ENCODE measurements at regions not wholly inside any gene's neighbourhood (a gene's known extent, or its start where the extent isn't known, plus 50 kb on each side); places are given as distances from the start of the nearest gene placed in this dataset.
"Not testable (repeated sequence)": the region's sequence is repeated elsewhere in the genome, so short reads cannot be mapped to it uniquely, and the experiment has no call there.

DNA sequence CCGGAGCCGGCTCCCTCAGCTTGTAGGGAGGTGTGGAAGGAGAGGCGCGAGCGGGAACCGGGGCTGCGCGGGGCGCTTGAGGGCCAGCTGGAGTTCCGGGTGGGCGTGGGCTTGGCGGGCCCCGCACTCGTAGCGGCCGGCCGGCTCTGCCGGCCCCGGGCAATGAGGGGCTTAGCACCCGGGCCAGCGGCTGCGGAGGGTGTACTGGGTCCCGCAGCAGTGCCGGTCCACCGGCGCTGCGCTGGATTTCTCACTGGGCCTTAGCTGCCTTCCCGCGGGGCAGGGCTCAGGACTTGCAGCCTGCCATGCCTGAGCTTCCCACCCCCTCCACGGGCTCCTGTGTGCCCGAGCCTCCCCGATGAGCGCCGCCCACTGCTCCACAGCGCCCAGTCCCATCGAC, 404.3 kb downstream of the ZBBX start:
- not testable (repeated sequence) for DNase-seq

GRCh38 chr3:166967714-166968113, 412.4 kb downstream of the ZBBX start:
- DNase-seq: not testable (repeated sequence)

DNA sequence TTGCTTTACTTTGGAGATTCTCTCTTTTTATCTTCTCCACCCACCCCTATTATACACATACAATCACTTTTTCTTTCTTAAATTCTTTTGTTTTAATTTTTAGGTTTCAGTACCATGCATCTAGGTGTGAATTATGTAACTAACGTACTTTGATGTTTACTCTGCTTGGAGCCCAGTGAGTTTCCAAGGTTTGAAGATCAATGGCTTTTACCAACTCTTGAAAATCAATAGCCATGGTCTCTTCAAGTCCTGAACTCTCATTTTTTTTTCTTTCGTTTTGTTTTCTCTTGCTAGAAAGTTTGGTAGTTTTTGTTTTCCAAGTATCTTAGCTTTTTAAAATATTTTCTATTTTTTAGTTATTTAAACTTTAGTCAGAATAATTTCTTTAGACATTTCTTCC, 417.2 kb downstream of the ZBBX start:
- no peak for DNase-seq

GRCh38 chr3:166957121-166957520, 423.0 kb downstream of the ZBBX start:
- no peak for DNase-seq

DNA sequence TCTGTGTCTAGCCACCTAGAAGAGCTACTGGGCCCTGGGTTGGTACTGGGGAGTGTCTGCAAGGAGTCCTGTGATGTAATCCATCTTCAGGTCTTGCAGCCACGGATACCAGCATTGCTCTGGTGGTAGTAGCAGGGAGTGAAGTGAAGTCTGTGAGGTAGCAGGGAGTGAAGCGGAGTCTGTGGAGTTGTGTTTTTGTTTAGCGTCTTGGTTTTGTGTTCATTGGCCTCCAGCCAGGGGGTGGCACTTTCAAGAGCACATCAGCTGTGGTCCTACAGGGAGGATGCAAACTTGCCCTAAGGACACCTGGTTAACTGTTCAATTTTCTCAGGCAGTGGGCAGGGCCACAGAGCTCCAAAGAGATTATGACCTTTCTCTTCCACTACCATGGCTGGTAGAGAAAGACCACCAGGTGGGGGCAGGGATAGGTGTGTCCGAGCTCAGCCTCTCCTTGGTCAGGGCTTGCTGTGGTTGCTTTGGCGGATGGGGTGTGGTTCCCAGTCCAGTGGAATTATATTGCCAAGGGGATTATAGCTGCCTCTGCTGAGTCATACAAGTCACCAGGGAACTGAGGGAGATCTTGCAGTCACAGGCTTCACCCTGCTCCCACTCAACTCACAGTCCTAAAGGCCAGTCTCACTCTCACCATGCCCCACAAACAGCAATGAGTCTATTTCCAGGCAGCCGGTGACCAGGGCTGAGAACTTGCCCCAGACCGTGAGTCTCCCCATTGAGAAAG, 424.7 kb downstream of the ZBBX start:
- DNase-seq: no peak

GRCh38 chr3:166934879-166935278, 445.2 kb downstream of the ZBBX start:
- DNase-seq: no peak

- no peak for DNase-seq
Observed at GRCh38 chr3:166917437-166917836, 462.7 kb downstream of the ZBBX start.

DNA sequence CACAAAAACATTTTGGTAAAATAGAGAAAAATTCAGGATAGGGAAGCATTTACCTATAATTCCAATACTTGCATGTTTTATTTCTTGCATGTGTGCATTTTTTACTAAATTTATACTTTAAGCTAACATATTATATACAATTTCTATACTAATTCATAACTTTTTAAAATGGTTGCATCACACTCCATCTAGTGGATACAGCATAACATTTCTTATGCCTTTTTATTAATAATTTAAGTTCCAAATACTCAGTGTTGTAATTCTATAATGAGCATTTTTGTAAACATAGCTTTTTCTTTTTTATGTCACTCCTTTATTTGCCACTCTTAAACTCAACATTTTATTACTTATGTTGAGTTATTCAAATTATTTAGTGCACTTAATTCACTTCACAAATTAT, 477.7 kb downstream of the ZBBX start:
- no peak for DNase-seq

- no peak for DNase-seq
Observed at GRCh38 chr3:166900866-166901577, 479.1 kb downstream of the ZBBX start.

DNA sequence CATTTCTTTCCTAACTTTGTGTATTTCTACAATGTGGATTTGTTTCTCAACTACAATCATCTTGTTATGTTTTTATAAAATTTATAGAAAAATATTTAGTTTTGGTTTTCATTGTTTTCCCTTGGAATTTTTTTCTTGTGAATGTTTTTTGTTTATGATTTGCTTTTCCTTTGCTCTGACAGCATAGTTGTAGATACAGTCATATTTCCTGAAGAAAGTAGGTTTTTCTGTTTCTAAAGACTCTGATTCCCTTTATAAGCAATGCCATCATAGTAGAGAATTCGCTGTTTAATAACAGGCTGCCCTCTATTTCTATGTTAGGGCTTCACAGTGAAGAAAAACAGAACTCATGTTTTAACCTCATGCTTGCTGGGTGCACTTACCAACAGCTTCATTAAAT, 482.3 kb downstream of the ZBBX start:
- no peak for DNase-seq

DNA sequence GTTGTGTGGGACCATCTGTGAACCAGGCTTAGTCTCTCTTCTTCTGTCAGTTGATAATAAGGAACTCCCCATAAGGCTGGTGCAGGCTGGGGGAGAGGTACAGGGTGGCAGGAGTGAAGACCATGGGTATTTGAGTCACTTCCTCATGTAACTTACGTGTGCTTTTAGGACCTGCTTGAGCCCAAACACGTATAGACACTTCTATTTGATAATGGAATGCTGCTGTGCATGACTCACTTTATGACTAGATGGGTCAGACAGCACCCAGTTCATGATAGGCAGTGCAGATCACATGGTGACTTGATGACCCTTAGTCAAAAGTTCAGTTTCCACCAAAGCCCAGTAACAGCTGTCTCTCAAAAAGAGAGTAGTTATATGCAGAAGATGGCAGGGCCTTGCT, 490.9 kb downstream of the ZBBX start:
- DNase-seq: no peak

- no peak for DNase-seq
Observed at GRCh38 chr3:166879661-166880060, 500.4 kb downstream of the ZBBX start.

DNA sequence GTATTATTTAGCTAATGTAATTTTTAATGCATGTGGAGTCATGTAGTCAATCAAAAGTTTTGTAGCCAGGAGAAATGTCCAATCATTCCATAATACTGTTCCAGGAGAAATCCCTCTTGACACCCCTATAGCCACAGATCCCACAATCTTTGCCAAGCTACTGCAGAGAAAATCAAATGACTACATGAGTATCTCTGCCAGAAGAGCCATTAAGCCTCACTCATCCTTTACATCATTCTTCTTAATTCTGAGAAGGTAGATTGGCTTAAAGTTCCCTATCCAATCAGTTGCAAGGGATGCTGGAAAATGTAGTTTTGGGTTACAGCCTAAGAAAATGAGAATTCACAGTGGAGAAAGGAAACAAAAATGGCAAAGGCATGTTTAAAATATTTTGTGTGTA, 502.1 kb downstream of the ZBBX start:
- no peak for DNase-seq

GRCh38 chr3:166864473-166865467, 515.3 kb downstream of the ZBBX start:
- no peak for DNase-seq

DNA sequence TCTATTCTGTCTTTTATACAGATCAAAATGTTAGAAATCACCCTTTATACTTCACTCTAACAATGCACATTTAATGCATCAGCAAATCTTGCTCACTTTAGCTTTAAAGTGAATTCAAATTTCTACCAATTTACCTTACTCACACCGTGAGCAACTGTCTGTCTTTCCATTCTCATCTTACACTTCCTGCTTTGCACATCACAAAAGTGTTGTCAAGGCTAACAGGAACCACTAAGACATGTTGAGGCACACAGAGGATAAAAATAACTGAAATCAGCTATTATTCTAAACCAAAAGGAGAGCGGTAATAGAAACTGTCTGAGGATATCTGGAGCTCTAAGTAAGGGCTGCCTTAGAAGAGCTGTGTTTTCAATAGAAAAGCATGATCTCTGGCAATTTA, 519.9 kb downstream of the ZBBX start:
- no peak for DNase-seq

DNA sequence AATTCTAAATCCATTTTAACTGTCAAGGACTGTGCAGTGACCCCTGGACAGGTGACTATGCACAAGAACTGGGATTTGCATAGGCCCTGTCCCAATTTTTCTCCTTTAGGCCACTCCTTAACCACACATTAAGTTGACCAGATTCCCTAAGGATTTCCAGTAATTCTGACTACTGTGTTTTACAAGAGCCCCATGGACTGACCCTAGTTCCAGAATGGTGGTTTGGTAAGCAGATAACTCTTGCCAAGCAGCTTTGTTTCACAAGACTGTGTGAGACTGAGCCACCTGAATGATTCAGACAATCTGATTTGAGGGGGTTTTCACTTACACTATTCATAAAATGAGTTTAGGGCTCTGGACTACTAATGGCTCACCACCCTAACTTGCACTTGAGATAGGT, 535.8 kb downstream of the ZBBX start:
- no peak for DNase-seq

GRCh38 chr3:166842784-166843183, 537.3 kb downstream of the ZBBX start:
- DNase-seq: not testable (repeated sequence)

DNA sequence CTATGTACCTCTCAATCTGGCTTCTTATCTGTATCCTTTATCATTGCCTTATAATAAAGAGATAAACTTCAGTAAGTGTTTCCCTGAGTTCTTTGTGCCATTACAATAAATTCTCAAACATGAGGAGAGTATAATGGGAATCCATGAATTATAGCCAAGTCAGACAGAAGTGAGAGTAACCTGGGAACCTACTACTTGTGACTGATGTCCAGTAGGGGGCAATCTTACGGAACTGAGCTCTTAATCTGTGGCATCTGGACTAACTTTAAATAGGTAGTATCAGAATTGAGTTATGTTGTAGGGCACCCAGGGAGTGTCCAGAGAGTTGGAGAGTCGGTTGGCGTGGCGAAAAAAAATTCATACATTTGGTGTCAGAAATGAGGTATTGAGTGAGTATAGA, 542.6 kb downstream of the ZBBX start:
- DNase-seq: no peak

GRCh38 chr3:166836836-166837235, 543.3 kb downstream of the ZBBX start:
- no peak for DNase-seq

GRCh38 chr3:166829896-166830295, 550.2 kb downstream of the ZBBX start:
- peak; percentile 67 for DNase-seq

DNA sequence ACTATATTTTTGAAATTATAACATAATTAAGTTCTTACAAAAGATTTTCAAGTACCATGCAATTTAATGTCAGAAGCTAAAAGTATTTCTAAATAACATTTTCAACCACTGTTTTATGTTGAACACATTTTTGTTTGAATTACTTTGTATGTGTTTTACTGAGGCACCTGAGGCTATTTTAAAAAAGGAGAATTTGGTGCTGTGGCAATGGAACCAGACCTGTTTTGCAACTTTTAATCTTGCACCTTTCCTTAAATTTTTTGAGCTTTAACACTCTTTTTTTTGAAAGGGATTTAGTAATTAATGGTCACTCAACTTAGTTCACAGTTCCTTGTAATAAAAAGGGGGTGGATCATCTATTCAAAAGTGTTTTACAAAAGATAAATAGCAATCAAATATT, 561.6 kb downstream of the ZBBX start:
- DNase-seq: no peak

DNA sequence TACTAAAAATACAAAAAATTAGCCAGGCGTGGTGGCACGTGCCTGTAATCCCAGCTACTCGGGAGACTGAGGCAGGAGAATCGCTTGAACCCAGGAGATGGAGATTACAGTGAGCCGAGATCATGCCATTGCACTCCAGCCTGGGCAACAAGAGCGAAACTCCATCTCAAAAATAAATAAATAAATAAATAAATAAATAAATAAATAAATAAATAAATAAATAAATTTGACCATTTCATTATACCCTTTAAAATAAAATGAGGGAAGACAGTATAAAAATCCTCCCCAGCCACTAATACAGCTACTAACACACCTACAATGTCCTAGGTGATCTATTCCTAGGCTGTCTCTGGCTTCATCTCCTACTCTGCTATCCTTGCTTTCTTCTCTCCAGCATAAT, 562.8 kb downstream of the ZBBX start:
- DNase-seq: not testable (repeated sequence)

DNA sequence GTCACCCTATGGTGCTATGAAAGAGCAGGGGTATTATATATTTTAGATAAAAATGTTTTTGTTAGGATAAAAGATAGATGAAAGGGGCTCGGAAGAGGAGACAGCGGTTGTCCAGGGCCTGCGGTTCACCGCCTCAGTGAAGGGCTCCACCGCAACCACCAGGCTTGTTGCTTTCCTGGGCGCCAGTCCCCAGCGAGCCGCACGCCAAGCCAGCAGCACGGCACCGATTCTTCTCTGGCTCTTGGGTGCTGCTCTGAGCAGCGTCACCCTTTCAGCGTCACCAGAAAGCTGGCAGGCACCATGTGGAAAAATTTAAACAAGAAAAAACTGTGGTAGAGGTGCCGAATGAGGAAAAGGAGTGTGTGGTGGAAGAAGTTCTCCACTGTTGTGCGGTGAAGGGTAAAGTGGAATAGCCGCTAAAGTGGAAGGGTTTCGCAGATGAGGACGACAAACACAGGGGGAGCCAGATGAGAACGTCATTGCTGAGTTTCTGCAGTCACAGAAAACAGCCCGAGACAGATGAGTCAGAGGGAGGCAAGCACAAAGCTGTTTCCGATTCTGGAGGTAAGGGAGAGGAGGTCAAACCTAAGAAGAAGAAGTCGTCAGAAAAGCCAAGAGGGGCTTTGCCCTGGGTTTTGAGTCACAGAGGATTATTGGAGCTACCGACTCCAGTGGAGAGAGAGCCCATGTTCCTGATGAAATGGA, 569.2 kb downstream of the ZBBX start:
- no peak for DNase-seq
